Left ventricle myocardium inferior (tissue), 1 donor: ENCODE measurements at regions not wholly inside any gene's neighbourhood (a gene's known extent, or its start where the extent isn't known, plus 50 kb on each side); places are given as distances from the start of the nearest gene placed in this dataset.

Source experiments
- DNase-seq: peaks from one replicate; pipeline ENCODE4 v3.0.0-alpha.2; 2020
- H3K27ac ChIP-seq: fragments of 200-600 bp; replicated peaks from 2 replicates; pipeline ENCODE4 v1.8.0; 2021
- H3K27me3 ChIP-seq: fragments of 200-600 bp; 2 replicates; pipeline ENCODE4 v1.8.0; 2021; ENCODE audit warnings: low read depth
- H3K36me3 ChIP-seq: fragments of 200-600 bp; 2 replicates; pipeline ENCODE4 v1.8.0; 2021
- H3K4me1 ChIP-seq: fragments of 200-600 bp; 2 replicates; pipeline ENCODE4 v1.8.0; 2021
- H3K4me3 ChIP-seq: fragments of 200-600 bp; 2 replicates; pipeline ENCODE4 v1.8.0; 2021; ENCODE audit warnings: mild to moderate bottlenecking, moderate library complexity
- H3K9me3 ChIP-seq: fragments of 200-600 bp; replicated peaks from 2 replicates; pipeline ENCODE4 v1.8.0; 2021
- intact Hi-C: fragments of 100-400 bp; cut with micrococcal nuclease; formaldehyde crosslinking; loops from one replicate; pipeline ENCODE4 v1.11.0; 2022
- TF ChIP-seq, protein P1 (sequence below): fragments of 200-600 bp; IDR thresholded peaks from 2 replicates; pipeline ENCODE4 v1.8.0; 2021; ENCODE audit warnings: antibody characterized with exemption, mild to moderate bottlenecking, borderline replicate concordance
- donor health status: DM: no; HTN: yes; CAD: no; lungs with severe emphysema.

DNA sequence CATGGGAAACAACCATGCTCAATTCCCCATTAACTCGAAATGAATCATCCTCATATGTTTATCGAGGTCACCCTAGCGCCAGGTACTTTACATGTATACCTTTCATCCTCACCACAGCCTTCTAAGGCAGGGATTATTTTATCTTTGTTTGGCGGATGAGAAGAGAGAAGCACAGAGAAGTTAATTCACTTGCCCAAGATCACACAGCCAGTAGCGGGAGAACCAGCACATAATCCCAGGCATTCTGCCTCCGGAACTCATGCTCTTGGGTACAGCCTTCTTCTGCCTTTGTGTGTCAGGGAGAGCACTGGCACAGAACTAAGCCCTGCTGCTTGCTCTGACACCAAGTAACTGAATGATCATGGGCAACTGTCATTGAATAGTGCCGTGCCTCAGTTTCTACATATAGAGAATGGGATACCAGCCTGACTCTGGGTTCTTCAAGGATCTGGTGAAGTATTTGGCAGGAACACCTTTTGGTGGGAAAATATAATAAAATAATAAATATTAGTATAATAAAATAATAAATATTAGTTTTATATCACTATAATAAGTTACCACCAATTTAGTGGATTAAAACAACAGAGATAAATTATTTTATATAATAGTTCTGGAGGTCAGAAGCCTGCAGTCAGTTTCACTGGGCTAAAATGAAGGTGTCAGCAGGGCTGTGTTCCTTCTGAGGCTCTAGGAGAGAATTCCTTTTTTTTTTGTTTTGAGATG, 220.9 kb downstream of the AACS start:
- H3K9me3 ChIP-seq = no peaks in the 10 kb centered on the region

DNA sequence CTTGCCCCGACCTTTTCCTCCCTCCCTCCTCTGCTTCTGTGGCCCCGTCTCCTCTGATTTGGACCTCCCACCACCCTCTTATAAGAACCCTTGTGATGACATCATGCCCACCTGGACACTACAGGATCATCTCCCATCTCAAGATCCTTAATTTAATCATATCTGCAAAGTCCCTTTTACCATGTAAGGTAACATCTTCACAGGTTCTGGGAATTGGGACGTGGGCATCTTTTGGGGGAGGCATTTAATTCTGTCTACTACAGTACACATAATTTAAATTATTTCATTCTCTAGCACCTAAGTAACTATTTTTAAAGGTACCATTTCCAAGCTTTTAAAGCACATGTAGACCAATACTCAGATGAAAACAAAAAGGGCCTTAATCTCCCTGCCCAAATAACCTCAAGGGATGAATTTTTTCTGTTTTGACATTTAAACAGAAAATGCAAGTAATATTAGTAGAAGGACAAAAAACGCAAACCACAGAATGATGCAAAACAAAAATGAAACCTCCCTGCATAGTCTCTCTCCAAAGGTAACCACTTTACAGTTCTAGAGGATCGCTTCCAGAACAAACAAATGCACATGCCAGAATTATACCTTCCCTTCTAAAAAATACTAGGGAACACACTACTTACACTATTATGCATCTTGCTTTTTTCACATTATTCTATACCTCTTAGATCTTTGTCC, 222.1 kb downstream of the AACS start:
- Histone ChIP-seq H3K4me1 (no peaks in the 10 kb centered on the region), H3K4me3 (no peak overlapping the region), H3K27me3 (peaks cover 48% of the 10 kb centered on the region), H3K27ac (no peak overlapping the region), H3K36me3 (no peaks in the 10 kb centered on the region), H3K9me3 (no peaks in the 10 kb centered on the region)
- intact Hi-C loops = no loop called here
- no peak for DNase-seq
- TF ChIP-seq, protein P1, sequence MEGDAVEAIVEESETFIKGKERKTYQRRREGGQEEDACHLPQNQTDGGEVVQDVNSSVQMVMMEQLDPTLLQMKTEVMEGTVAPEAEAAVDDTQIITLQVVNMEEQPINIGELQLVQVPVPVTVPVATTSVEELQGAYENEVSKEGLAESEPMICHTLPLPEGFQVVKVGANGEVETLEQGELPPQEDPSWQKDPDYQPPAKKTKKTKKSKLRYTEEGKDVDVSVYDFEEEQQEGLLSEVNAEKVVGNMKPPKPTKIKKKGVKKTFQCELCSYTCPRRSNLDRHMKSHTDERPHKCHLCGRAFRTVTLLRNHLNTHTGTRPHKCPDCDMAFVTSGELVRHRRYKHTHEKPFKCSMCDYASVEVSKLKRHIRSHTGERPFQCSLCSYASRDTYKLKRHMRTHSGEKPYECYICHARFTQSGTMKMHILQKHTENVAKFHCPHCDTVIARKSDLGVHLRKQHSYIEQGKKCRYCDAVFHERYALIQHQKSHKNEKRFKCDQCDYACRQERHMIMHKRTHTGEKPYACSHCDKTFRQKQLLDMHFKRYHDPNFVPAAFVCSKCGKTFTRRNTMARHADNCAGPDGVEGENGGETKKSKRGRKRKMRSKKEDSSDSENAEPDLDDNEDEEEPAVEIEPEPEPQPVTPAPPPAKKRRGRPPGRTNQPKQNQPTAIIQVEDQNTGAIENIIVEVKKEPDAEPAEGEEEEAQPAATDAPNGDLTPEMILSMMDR = no peak

More for the DNA sequence above, 220.9 kb downstream of the AACS start:
- Histone ChIP-seq H3K36me3 (no peaks in the 10 kb centered on the region), H3K27me3 (peaks cover 53% of the 10 kb centered on the region), H3K4me3 (no peak overlapping the region), H3K27ac (no peak overlapping the region), H3K4me1 (no peaks in the 10 kb centered on the region)
- no peak for DNase-seq
- intact Hi-C loops = no loop called here
- TF ChIP-seq, protein P1 = no peak

DNA sequence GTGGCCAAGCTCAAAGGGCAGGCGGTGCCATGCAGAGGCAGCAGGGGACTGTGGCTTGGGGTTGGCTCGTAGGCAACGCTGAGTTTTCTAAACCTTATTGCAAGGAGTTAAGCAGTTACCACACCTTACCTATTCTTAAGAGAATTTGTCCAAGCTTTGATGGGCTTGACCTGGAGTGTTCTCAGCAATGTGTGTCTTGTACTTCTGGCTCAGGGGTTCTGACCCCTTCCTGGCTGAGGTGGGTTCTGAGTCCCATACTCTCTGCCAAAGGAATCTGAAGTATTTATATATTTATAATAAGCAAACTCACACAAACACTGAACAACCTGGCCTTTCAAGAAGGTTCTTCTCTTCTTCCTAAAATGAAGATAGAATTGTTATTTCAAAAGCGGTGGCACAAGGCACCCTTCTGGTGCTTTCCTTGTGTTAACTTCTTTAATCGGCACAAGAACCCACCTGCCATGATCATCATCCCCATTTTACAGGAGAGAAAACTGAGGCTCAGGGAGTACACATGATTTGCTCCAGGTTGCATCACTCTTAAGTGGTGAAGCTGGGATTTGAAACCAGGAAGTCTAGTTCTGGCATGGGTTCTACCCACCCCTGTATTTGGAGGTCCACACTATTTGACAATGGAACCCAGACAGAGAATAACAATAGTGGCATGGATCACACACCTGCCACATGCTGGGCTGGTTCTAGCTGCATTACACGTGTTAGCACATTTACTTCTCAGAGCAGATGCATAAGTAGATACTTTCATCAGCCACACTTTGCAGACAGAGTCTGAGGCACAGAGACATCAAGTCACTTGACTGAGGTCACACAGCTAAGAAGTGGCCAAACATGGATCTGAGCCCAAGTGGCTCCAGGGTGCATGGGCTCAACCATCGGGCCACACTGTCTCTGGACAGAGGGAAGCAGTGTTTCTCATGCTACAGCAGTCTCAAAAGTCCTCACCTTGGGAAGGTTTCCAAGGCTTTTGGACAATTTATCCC, 224.0 kb downstream of the AACS start:
- DNase-seq = no peak
- intact Hi-C loops = no loop called here
- TF ChIP-seq, protein P1 = no peak

GRCh38 chr12:125289970-125290369, 224.7 kb downstream of the AACS start:
- no peaks in the 10 kb centered on the region for H3K36me3 ChIP-seq

More for the DNA sequence above, 224.0 kb downstream of the AACS start:
- Histone ChIP-seq H3K9me3 (peaks cover 13% of the 10 kb centered on the region), H3K27ac (no peak overlapping the region), H3K27me3 (peaks cover 33% of the 10 kb centered on the region), H3K36me3 (no peaks in the 10 kb centered on the region), H3K4me3 (no peak overlapping the region), H3K4me1 (no peaks in the 10 kb centered on the region)

More at GRCh38 chr12:125289970-125290369, 224.7 kb downstream of the AACS start:
- peaks cover 15% of the 10 kb centered on the region for H3K9me3 ChIP-seq
- no peaks in the 10 kb centered on the region for H3K4me1 ChIP-seq
- peaks cover 33% of the 10 kb centered on the region for H3K27me3 ChIP-seq
- TF ChIP-seq, protein P1 = no peak
- no peak overlapping the region for H3K27ac ChIP-seq
- intact Hi-C loops = no loop called here
- DNase-seq = no peak
- H3K4me3 ChIP-seq = no peak overlapping the region
